Esophagus (tissue), 2 donors: ENCODE measurements at regions not wholly inside any gene's neighbourhood (a gene's known extent, or its start where the extent isn't known, plus 50 kb on each side); places are given as distances from the start of the nearest gene placed in this dataset.

Experiments
- H3K27ac ChIP-seq, 2 donors: one replicate each; pipeline ENCODE4 v1.5.1; 2013; ENCODE audit warnings: low read depth in 2 of 2, mild to moderate bottlenecking in 2 of 2, inconsistent platforms in 1 of 2, low read length in 1 of 2, moderate library complexity in 1 of 2
- H3K27me3 ChIP-seq, 2 donors: one replicate each; pipeline ENCODE4 v1.6.1; 2013; ENCODE audit warnings: low read length in 2 of 2, control low read depth in 1 of 2, mild to moderate bottlenecking in 1 of 2; ENCODE audit not compliant: insufficient read depth in 2 of 2, control insufficient read depth in 1 of 2
- H3K36me3 ChIP-seq, 2 donors: one replicate each; pipeline ENCODE4 v1.6.1; 2013; ENCODE audit warnings: low read length in 1 of 2; ENCODE audit not compliant: control insufficient read depth in 2 of 2, insufficient read depth in 2 of 2
- H3K4me1 ChIP-seq, 2 donors: one replicate each; pipeline ENCODE4 v1.6.1; 2013; ENCODE audit warnings: low read length in 1 of 2; ENCODE audit not compliant: control insufficient read depth in 2 of 2, insufficient read depth in 2 of 2
- H3K4me3 ChIP-seq, 2 donors: one replicate each; pipeline ENCODE4 v1.5.1; 2013; ENCODE audit warnings: low read length in 2 of 2, mild to moderate bottlenecking in 2 of 2, low read depth in 1 of 2, moderate library complexity in 1 of 2
- H3K9me3 ChIP-seq, 2 donors: one replicate each; pipeline ENCODE4 v1.6.1; 2013; ENCODE audit warnings: mild to moderate bottlenecking in 2 of 2, low read depth in 1 of 2, low read length in 1 of 2, moderate library complexity in 1 of 2; ENCODE audit not compliant: control insufficient read depth in 2 of 2, insufficient read depth in 1 of 2
- whole genome bisulfite sequencing, 2 donors: extraction: QIAGEN DNeasy Blood & Tissue Kit; methylation state at CpG; one replicate each; pipeline ENCODE4 v1.1.7; 2013; 5-methylcytosine and 5-hydroxymethylcytosine counted together
- donor health status: healthy with polysubstance abuse.
- donor health status: Bipolar disorder and iron deficiency.

- Histone ChIP-seq H3K27me3 (no peaks in the 10 kb centered on the region), H3K36me3 (no peaks in the 10 kb centered on the region), H3K9me3 (no peaks in the 10 kb centered on the region), H3K4me3 (no peak overlapping the region), H3K4me1 (no peaks in the 10 kb centered on the region), H3K27ac (no peak overlapping the region)
- 86 to 91% methylated on average over 2 of the region's 2 CpGs for WGBS, 2 donors
These were observed 134.7 kb downstream of the DRD1 start for GRCh38 chr5:175309218-175309810.

GRCh38 chr5:175308701-175309100 lies 135.3 kb downstream of the DRD1 start:
- Histone ChIP-seq H3K36me3 (no peaks in the 10 kb centered on the region), H3K4me3 (no peak overlapping the region), H3K27me3 (no peaks in the 10 kb centered on the region), H3K27ac (no peak overlapping the region), H3K9me3 (no peaks in the 10 kb centered on the region), H3K4me1 (no peaks in the 10 kb centered on the region)
- WGBS, 2 donors: 68 to 79% methylated on average over 5 of the region's 5 CpGs

GRCh38 chr5:175306381-175306780 lies 137.6 kb downstream of the DRD1 start:
- H3K27me3 ChIP-seq: no peaks in the 10 kb centered on the region
- WGBS, 2 donors: 81 to 82% methylated on average over 2 of the region's 2 CpGs
- H3K4me1 ChIP-seq: no peaks in the 10 kb centered on the region
- H3K9me3 ChIP-seq: no peaks in the 10 kb centered on the region
- no peaks in the 10 kb centered on the region for H3K36me3 ChIP-seq
- H3K4me3 ChIP-seq: no peak overlapping the region
- H3K27ac ChIP-seq: no peak overlapping the region

GRCh38 chr5:175305251-175305650 lies 138.7 kb downstream of the DRD1 start:
- Histone ChIP-seq H3K36me3 (no peaks in the 10 kb centered on the region), H3K4me3 (no peak overlapping the region), H3K4me1 (no peaks in the 10 kb centered on the region), H3K9me3 (no peaks in the 10 kb centered on the region), H3K27me3 (no peaks in the 10 kb centered on the region), H3K27ac (no peak overlapping the region)
- WGBS, 2 donors: 57 to 58% methylated on average over 5 of the region's 5 CpGs

GRCh38 chr5:175290379-175290778 lies 153.6 kb downstream of the DRD1 start:
- no peaks in the 10 kb centered on the region for H3K4me1 ChIP-seq
- 84 to 87% methylated on average over 4 of the region's 4 CpGs for WGBS, 2 donors
- H3K9me3 ChIP-seq: peaks cover 0 to 2% of the 10 kb centered on the region in 2 donors
- H3K27ac ChIP-seq: no peak overlapping the region
- H3K4me3 ChIP-seq: no peak overlapping the region
- no peaks in the 10 kb centered on the region for H3K36me3 ChIP-seq
- H3K27me3 ChIP-seq: no peaks in the 10 kb centered on the region

- H3K4me3 ChIP-seq: no peak overlapping the region
- WGBS, 2 donors: 41 to 47% methylated on average over 9 of the region's 9 CpGs
These were observed 155.8 kb downstream of the DRD1 start for GRCh38 chr5:175288048-175288621.

GRCh38 chr5:175286981-175287380 lies 157.0 kb downstream of the DRD1 start:
- Histone ChIP-seq H3K9me3 (no peaks in the 10 kb centered on the region), H3K36me3 (no peaks in the 10 kb centered on the region), H3K27ac (no peak overlapping the region), H3K4me3 (no peak overlapping the region), H3K27me3 (no peaks in the 10 kb centered on the region), H3K4me1 (no peaks in the 10 kb centered on the region)
- 87% methylated on average over 8 of the region's 8 CpGs for WGBS, 2 donors

More at GRCh38 chr5:175288048-175288621, 155.8 kb downstream of the DRD1 start:
- Histone ChIP-seq H3K9me3 (no peaks in the 10 kb centered on the region), H3K27ac (no peak overlapping the region), H3K27me3 (no peaks in the 10 kb centered on the region), H3K36me3 (no peaks in the 10 kb centered on the region), H3K4me1 (no peaks in the 10 kb centered on the region)

- no peak overlapping the region for H3K27ac ChIP-seq
- H3K9me3 ChIP-seq: no peaks in the 10 kb centered on the region
- H3K27me3 ChIP-seq: no peaks in the 10 kb centered on the region
- no peaks in the 10 kb centered on the region for H3K36me3 ChIP-seq
- no peak overlapping the region for H3K4me3 ChIP-seq
- no peaks in the 10 kb centered on the region for H3K4me1 ChIP-seq
These were observed 158.7 kb downstream of the DRD1 start for GRCh38 chr5:175285261-175285660.

- 79% methylated on average over 2 of the region's 2 CpGs for WGBS, 2 donors
- Histone ChIP-seq H3K4me3 (no peak overlapping the region), H3K36me3 (no peaks in the 10 kb centered on the region), H3K27ac (no peak overlapping the region), H3K4me1 (no peaks in the 10 kb centered on the region), H3K9me3 (no peaks in the 10 kb centered on the region), H3K27me3 (no peaks in the 10 kb centered on the region)
These were observed 159.2 kb downstream of the DRD1 start for GRCh38 chr5:175284806-175285205.

GRCh38 chr5:175282611-175283225 lies 161.3 kb downstream of the DRD1 start:
- Histone ChIP-seq H3K4me3 (no peak overlapping the region), H3K9me3 (no peaks in the 10 kb centered on the region), H3K27ac (no peak overlapping the region), H3K27me3 (no peaks in the 10 kb centered on the region), H3K4me1 (no peaks in the 10 kb centered on the region), H3K36me3 (no peaks in the 10 kb centered on the region)
- 19 to 24% methylated on average over 1 of the region's 1 CpG for WGBS, 2 donors
